CD14-positive monocyte (primary cell): ENCODE measurements at regions not wholly inside any gene's neighbourhood (a gene's known extent, or its start where the extent isn't known, plus 50 kb on each side); places are given as distances from the start of the nearest gene placed in this dataset.

Experiments used
- DNase-seq, 3 donors: peaks; one replicate each; pipeline ENCODE4 v3.0.0-alpha.2; 2011 to 2022
- H2AFZ ChIP-seq: 2 replicates; pipeline ENCODE4 v1.6.0; 2012; ENCODE audit warnings: mild to moderate bottlenecking, low read depth, low read length, inconsistent platforms; ENCODE audit not compliant: insufficient read depth, poor library complexity, severe bottlenecking
- H3K27ac ChIP-seq, 2 donors: 1 replicate in 1 of 2; 2 replicates in 1 of 2; pipeline ENCODE4 v1.5.1; 2012 to 2013; ENCODE audit warnings: low read length in 2 of 2, control low read depth in 1 of 2, inconsistent platforms in 1 of 2, low read depth in 1 of 2, mild to moderate bottlenecking in 1 of 2
- H3K27me3 ChIP-seq, 2 donors: one replicate each; pipeline versions ENCODE4 v1.6.0 to v1.6.1; 2011 to 2013; ENCODE audit warnings: low read length in 2 of 2; ENCODE audit not compliant: control insufficient read depth in 2 of 2, insufficient read depth in 2 of 2
- H3K36me3 ChIP-seq, 2 donors: replicated peaks in 1 of 2; 1 replicate in 1 of 2; 2 replicates in 1 of 2; pipeline versions ENCODE4 v1.5.1 to v1.6.1; 2012 to 2013; ENCODE audit warnings: low read length in 2 of 2, control low read depth in 1 of 2, inconsistent platforms in 1 of 2, mild to moderate bottlenecking in 1 of 2; ENCODE audit not compliant: insufficient read depth in 2 of 2, control insufficient read depth in 1 of 2
- H3K4me1 ChIP-seq, 2 donors: 1 replicate in 1 of 2; 2 replicates in 1 of 2; pipeline versions ENCODE4 v1.5.1 to v1.6.1; 2012 to 2013; ENCODE audit warnings: low read length in 2 of 2, control low read depth in 1 of 2, inconsistent platforms in 1 of 2, mild to moderate bottlenecking in 1 of 2, moderate library complexity in 1 of 2; ENCODE audit not compliant: insufficient read depth in 2 of 2, control insufficient read depth in 1 of 2
- H3K4me2 ChIP-seq: replicated peaks from 2 replicates; pipeline ENCODE3; 2012; ENCODE audit warnings: low read length, moderate library complexity, mild to moderate bottlenecking; ENCODE audit not compliant: poor library complexity, severe bottlenecking; ENCODE audit errors: extremely low read depth
- H3K4me3 ChIP-seq, 3 experiments: fragments of 200-600 bp in 1 of 3; sonication (generic) in 1 of 3; replicated peaks in 1 of 3; 1 replicate in 2 of 3; 2 replicates in 1 of 3; pipeline ENCODE4 v1.5.1; 2011 to 2013; ENCODE audit warnings: low read length in 3 of 3, mild to moderate bottlenecking in 3 of 3, control low read depth in 2 of 3, low read depth in 2 of 3, inconsistent platforms in 1 of 3, moderate library complexity in 1 of 3
- H3K79me2 ChIP-seq: 2 replicates; pipeline ENCODE4 v1.6.0; 2012; ENCODE audit warnings: mild to moderate bottlenecking, control low read depth, inconsistent platforms, low read length, moderate library complexity; ENCODE audit not compliant: insufficient read depth
- H3K9ac ChIP-seq: 2 replicates; pipeline ENCODE4 v1.6.0; 2017; ENCODE audit warnings: low read length, mild to moderate bottlenecking; ENCODE audit not compliant: insufficient read depth, poor library complexity, severe bottlenecking
- H3K9me3 ChIP-seq, 2 donors: replicated peaks in 1 of 2; 1 replicate in 1 of 2; 2 replicates in 1 of 2; pipeline versions ENCODE4 v1.5.1 to v1.6.1; 2012 to 2013; ENCODE audit warnings: low read length in 2 of 2, control low read depth in 1 of 2; ENCODE audit not compliant: control insufficient read depth in 1 of 2, insufficient read depth in 1 of 2
- H4K20me1 ChIP-seq: 2 replicates; pipeline ENCODE4 v1.6.0; 2012; ENCODE audit warnings: mild to moderate bottlenecking, low read length, control low read depth, moderate library complexity; ENCODE audit not compliant: insufficient read depth
- H3K27ac Mint-ChIP-seq, 7 donors: one replicate each; pipeline ENCODE4 v1.8.0; 2020; ENCODE audit warnings: mild to moderate bottlenecking in 7 of 7, mixed read lengths in 7 of 7, moderate library complexity in 6 of 7, inconsistent platforms in 2 of 7
- H3K27me3 Mint-ChIP-seq, 3 donors: one replicate each; pipeline ENCODE4 v1.8.0; 2021 to 2022; ENCODE audit warnings: low read depth in 3 of 3, mild to moderate bottlenecking in 3 of 3, mixed read lengths in 3 of 3, moderate library complexity in 3 of 3, inconsistent platforms in 1 of 3
- H3K36me3 Mint-ChIP-seq, 2 donors: one replicate each; pipeline ENCODE4 v1.8.0; 2020; ENCODE audit warnings: mixed read lengths in 2 of 2, inconsistent platforms in 1 of 2, mild to moderate bottlenecking in 1 of 2
- H3K4me1 Mint-ChIP-seq: one replicate; pipeline ENCODE4 v1.8.0; 2020; ENCODE audit warnings: mild to moderate bottlenecking, mixed read lengths
- H3K4me3 Mint-ChIP-seq, 2 donors: one replicate each; pipeline ENCODE4 v1.8.0; 2020; ENCODE audit warnings: mild to moderate bottlenecking in 2 of 2, mixed read lengths in 2 of 2, moderate library complexity in 1 of 2
- H3K9me3 Mint-ChIP-seq, 7 donors: one replicate each; pipeline ENCODE4 v1.8.0; 2020 to 2022; ENCODE audit warnings: mixed read lengths in 7 of 7, mild to moderate bottlenecking in 6 of 7, moderate library complexity in 6 of 7, inconsistent platforms in 2 of 7
- WGBS: methylation state at CpG from one replicate; pipeline ENCODE4 v1.1.5; 2013; ENCODE audit warnings: missing lambda C conversion rate; ENCODE audit not compliant: insufficient coverage; 5-methylcytosine and 5-hydroxymethylcytosine counted together
- intact Hi-C, 2 donors: fragments of 100-400 bp; cut with micrococcal nuclease; formaldehyde crosslinking; loops; one replicate each; pipeline versions ENCODE4 v1.15.0 to v1.15.1; 2023
- TF ChIP-seq, protein P1 (sequence below): fragments of 200-600 bp; IDR thresholded peaks from one replicate; pipeline ENCODE4 v1.8.0; 2022; ENCODE audit warnings: antibody characterized with exemption, mild to moderate bottlenecking

DNA sequence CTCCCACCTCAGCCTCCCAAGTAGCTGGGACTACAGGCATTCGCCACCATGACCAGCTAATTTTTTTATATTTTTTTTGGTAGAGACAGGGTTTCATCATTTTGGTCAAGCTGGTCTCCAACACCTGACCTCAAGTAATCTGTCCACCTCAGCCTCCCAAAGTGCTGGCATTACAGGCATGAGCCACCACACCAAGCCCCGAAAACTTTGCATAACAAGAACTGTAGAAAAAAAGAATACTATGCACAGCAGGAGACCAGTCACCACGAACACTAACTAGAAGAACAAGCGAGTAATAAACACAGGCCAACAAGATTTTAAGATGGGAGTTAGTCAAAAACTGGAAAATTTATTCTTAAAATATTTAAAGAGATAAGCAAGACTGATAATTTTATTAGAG, 447.0 kb downstream of the ETV1 start:
- intact Hi-C loops = no loop called here
- Mint-ChIP-seq H3K27me3 (no peaks in the 10 kb centered on the region), H3K4me1 (no peaks in the 10 kb centered on the region), H3K4me3 (no peak overlapping the region), H3K27ac (no peak overlapping the region), H3K36me3 (no peaks in the 10 kb centered on the region), H3K9me3 (peaks cover 0 to 2% (median 0%) of the 10 kb centered on the region in 7 donors)
- Histone ChIP-seq H3K9ac (no peak overlapping the region), H3K4me3 (no peak overlapping the region), H3K36me3 (no peaks in the 10 kb centered on the region), H3K27me3 (no peaks in the 10 kb centered on the region), H4K20me1 (no peaks in the 10 kb centered on the region), H3K4me1 (no peaks in the 10 kb centered on the region), H3K4me2 (no peak overlapping the region), H3K79me2 (no peaks in the 10 kb centered on the region), H3K9me3 (no peaks in the 10 kb centered on the region), H3K27ac (no peak overlapping the region), H2AFZ (no peak overlapping the region)
- no CpG with 5 or more reads among the region's 4 CpGs for WGBS
- TF ChIP-seq, protein P1, sequence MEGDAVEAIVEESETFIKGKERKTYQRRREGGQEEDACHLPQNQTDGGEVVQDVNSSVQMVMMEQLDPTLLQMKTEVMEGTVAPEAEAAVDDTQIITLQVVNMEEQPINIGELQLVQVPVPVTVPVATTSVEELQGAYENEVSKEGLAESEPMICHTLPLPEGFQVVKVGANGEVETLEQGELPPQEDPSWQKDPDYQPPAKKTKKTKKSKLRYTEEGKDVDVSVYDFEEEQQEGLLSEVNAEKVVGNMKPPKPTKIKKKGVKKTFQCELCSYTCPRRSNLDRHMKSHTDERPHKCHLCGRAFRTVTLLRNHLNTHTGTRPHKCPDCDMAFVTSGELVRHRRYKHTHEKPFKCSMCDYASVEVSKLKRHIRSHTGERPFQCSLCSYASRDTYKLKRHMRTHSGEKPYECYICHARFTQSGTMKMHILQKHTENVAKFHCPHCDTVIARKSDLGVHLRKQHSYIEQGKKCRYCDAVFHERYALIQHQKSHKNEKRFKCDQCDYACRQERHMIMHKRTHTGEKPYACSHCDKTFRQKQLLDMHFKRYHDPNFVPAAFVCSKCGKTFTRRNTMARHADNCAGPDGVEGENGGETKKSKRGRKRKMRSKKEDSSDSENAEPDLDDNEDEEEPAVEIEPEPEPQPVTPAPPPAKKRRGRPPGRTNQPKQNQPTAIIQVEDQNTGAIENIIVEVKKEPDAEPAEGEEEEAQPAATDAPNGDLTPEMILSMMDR = no peak
- DNase-seq = no peak

DNA sequence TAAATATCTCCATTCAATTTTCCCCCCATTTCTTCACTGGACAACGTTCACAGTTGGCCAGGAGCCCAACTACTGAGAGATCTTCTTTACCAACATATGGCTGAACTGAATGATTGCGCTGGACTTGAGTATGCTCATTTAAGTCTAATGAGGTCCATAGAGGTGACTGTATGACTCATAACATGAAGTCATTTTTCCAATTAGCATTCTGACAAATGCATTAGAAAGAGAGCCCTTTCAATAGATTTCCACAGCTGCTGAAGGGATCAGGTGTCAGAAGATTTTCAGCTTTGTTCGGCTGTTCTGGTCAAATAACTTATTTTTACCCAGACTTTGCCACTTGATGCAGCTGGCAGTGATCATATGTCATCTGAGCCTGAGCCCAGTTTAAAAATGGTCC, 438.0 kb downstream of the ETV1 start:
- Histone ChIP-seq H3K79me2 (no peaks in the 10 kb centered on the region), H3K9me3 (no peaks in the 10 kb centered on the region), H4K20me1 (no peaks in the 10 kb centered on the region), H3K4me2 (no peak overlapping the region), H3K9ac (no peak overlapping the region), H3K27me3 (no peaks in the 10 kb centered on the region), H3K36me3 (no peaks in the 10 kb centered on the region), H2AFZ (no peak overlapping the region), H3K27ac (no peak overlapping the region), H3K4me1 (no peaks in the 10 kb centered on the region), H3K4me3 (no peak overlapping the region)
- DNase-seq = no peak
- H3K9me3 Mint-ChIP-seq = peaks cover 0 to 3% (median 2%) of the 10 kb centered on the region in 7 donors
- no peak overlapping the region for H3K27ac Mint-ChIP-seq
- H3K27me3 Mint-ChIP-seq = no peaks in the 10 kb centered on the region
- 100% methylated on average over 2 of the region's 3 CpGs for WGBS
- TF ChIP-seq, protein P1 = no peak
- no peaks in the 10 kb centered on the region for H3K4me1 Mint-ChIP-seq
- intact Hi-C loops = no loop called here
- no peaks in the 10 kb centered on the region for H3K36me3 Mint-ChIP-seq
- H3K4me3 Mint-ChIP-seq = no peak overlapping the region
